ENCODE measurements at regions not wholly inside any gene's neighbourhood (a gene's known extent, or its start where the extent isn't known, plus 50 kb on each side); places are given as distances from the start of the nearest gene placed in this dataset.

GRCh38 chr5:153151558-153151957 lies 338.9 kb upstream of the GRIA1 start:
- H3K9me3 ChIP-seq (ENCODE audit: control insufficient read depth, low read length) = no peaks in the 10 kb centered on the region
- no peaks in the 10 kb centered on the region for H3K4me1 ChIP-seq (ENCODE audit: control insufficient read depth, insufficient read depth, low read length, poor library complexity, severe bottlenecking)
- no peak overlapping the region for H3K27ac ChIP-seq (ENCODE audit: low read depth, low read length, severe bottlenecking)
- no peaks in the 10 kb centered on the region for H3K36me3 ChIP-seq (ENCODE audit: control insufficient read depth, insufficient read depth, low read length)
- no peak overlapping the region for H3K4me3 ChIP-seq (ENCODE audit: extremely low read depth, insufficient read depth, low read length, poor library complexity, severe bottlenecking)

DNA sequence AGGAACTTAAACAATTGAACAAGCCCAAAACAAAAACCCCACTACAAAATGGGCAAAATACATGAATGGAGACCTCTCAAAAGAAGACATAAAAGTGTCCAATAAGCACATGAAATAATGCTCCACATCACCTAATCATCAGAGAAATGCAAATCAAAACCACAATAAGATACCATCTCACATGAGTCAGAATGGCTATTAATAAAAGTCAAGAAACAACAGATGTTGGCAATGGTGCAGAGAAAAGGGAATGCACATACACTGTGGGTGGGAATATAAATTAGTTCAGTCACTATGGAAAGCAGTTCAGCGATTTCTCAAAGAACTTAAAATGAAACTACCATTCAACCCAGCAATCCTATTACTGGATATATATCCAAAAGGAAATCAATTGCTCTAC lies 337.4 kb upstream of the GRIA1 start:
- H3K27ac ChIP-seq (ENCODE audit: low read depth, low read length, severe bottlenecking) = no peak overlapping the region
- WGBS, 2 experiments (ENCODE audit: insufficient coverage in 2 of 2) = no CpG with 5 or more reads among the region's 1 CpG
- peaks cover 8% of the 10 kb centered on the region for H3K4me1 ChIP-seq (ENCODE audit: control insufficient read depth, insufficient read depth, low read length, poor library complexity, severe bottlenecking)
- H3K36me3 ChIP-seq (ENCODE audit: control insufficient read depth, insufficient read depth, low read length) = no peaks in the 10 kb centered on the region
- H3K4me3 ChIP-seq (ENCODE audit: extremely low read depth, insufficient read depth, low read length, poor library complexity, severe bottlenecking) = no peak overlapping the region
- no peaks in the 10 kb centered on the region for H3K9me3 ChIP-seq (ENCODE audit: control insufficient read depth, low read length)

- no peaks in the 10 kb centered on the region for H3K9me3 ChIP-seq (ENCODE audit: control insufficient read depth, low read length)
- WGBS, 2 experiments (ENCODE audit: insufficient coverage in 2 of 2) = 69 to 80% methylated on average over 1 of the region's 1 CpG
- H3K4me1 ChIP-seq (ENCODE audit: control insufficient read depth, insufficient read depth, low read length, poor library complexity, severe bottlenecking) = peaks cover 27% of the 10 kb centered on the region
- H3K36me3 ChIP-seq (ENCODE audit: control insufficient read depth, insufficient read depth, low read length) = no peaks in the 10 kb centered on the region
- no peak overlapping the region for H3K27ac ChIP-seq (ENCODE audit: low read depth, low read length, severe bottlenecking)
- H3K4me3 ChIP-seq (ENCODE audit: extremely low read depth, insufficient read depth, low read length, poor library complexity, severe bottlenecking) = no peak overlapping the region
These were observed 333.3 kb upstream of the GRIA1 start for GRCh38 chr5:153157156-153157555.

DNA sequence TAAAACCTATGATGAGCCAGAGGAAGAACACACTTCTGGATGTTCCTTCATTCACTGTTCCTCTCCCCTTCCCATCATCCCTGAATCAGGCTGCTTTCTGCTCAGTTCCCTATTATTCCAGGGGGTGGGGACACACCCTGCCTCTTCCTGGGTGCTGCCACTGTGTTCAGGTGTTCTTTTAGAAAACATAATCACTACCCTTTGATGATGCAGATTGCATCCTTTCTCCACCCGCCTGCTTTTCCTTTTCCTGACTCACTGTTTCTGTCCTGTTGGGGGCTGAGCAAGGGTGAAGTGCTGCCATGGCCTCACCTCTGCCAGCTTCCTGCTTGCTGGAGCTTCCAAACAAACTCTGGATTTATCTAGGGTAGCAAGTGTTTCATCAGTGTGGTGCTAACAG lies 331.9 kb upstream of the GRIA1 start:
- no peak overlapping the region for H3K4me3 ChIP-seq (ENCODE audit: extremely low read depth, insufficient read depth, low read length, poor library complexity, severe bottlenecking)
- H3K9me3 ChIP-seq (ENCODE audit: control insufficient read depth, low read length) = no peaks in the 10 kb centered on the region
- no peaks in the 10 kb centered on the region for H3K36me3 ChIP-seq (ENCODE audit: control insufficient read depth, insufficient read depth, low read length)
- 40 to 80% methylated on average over 1 of the region's 1 CpG for WGBS, 2 experiments (ENCODE audit: insufficient coverage in 2 of 2)
- peaks cover 27% of the 10 kb centered on the region for H3K4me1 ChIP-seq (ENCODE audit: control insufficient read depth, insufficient read depth, low read length, poor library complexity, severe bottlenecking)
- no peak overlapping the region for H3K27ac ChIP-seq (ENCODE audit: low read depth, low read length, severe bottlenecking)

GRCh38 chr5:153159616-153160015 lies 330.9 kb upstream of the GRIA1 start:
- no peak overlapping the region for H3K27ac ChIP-seq (ENCODE audit: low read depth, low read length, severe bottlenecking)
- H3K36me3 ChIP-seq (ENCODE audit: control insufficient read depth, insufficient read depth, low read length) = no peaks in the 10 kb centered on the region
- H3K4me1 ChIP-seq (ENCODE audit: control insufficient read depth, insufficient read depth, low read length, poor library complexity, severe bottlenecking) = peaks cover 27% of the 10 kb centered on the region
- H3K4me3 ChIP-seq (ENCODE audit: extremely low read depth, insufficient read depth, low read length, poor library complexity, severe bottlenecking) = no peak overlapping the region
- 52 to 67% methylated on average over 3 of the region's 3 CpGs for WGBS, 2 experiments (ENCODE audit: insufficient coverage in 2 of 2)
- H3K9me3 ChIP-seq (ENCODE audit: control insufficient read depth, low read length) = no peaks in the 10 kb centered on the region

DNA sequence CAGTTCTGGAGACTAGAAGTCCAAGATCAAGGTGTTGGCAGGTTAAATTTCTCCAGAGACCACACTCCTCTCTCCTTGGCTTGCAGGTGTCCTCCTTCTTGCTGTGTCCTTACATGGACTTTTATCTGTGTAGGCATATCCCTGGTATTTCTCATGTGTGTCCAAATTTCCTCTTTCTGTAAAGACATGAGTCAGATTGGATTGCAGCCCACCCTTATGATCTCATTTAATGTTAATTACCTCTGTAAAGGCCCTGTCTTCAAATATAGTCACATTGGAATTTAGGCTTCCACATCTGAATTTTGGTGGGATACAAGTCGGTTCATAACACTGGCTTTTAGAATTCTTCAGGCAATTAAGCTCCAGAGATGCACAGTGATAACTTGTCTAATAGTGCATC lies 322.2 kb upstream of the GRIA1 start:
- no peaks in the 10 kb centered on the region for H3K4me1 ChIP-seq (ENCODE audit: control insufficient read depth, insufficient read depth, low read length, poor library complexity, severe bottlenecking)
- no peaks in the 10 kb centered on the region for H3K9me3 ChIP-seq (ENCODE audit: control insufficient read depth, low read length)
- no peaks in the 10 kb centered on the region for H3K36me3 ChIP-seq (ENCODE audit: control insufficient read depth, insufficient read depth, low read length)
- H3K4me3 ChIP-seq (ENCODE audit: extremely low read depth, insufficient read depth, low read length, poor library complexity, severe bottlenecking) = no peak overlapping the region
- no peak overlapping the region for H3K27ac ChIP-seq (ENCODE audit: low read depth, low read length, severe bottlenecking)
- 92 to 100% methylated on average over 1 of the region's 1 CpG for WGBS, 2 experiments (ENCODE audit: insufficient coverage in 2 of 2)

DNA sequence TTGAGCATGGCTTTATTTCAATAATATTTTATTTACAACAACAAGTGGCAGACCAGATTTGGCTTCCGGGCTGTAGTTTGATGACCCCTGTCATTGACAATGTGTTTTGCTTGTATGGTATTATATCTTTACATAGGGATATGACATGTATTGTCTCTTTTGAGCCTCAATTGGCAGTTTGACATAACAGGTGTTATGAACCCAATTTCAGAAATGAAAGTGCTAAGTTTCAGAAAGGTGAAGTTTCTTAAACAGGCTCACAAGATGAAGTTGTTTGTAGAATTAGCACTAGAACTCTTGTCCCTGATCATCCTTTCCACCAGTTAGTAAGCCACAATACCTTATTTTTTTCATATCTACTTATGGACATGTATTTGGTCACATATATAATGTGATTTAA lies 303.0 kb upstream of the GRIA1 start:
- Histone ChIP-seq H3K4me1 (ENCODE audit: control insufficient read depth, insufficient read depth, low read length, poor library complexity, severe bottlenecking) (no peaks in the 10 kb centered on the region), H3K4me3 (ENCODE audit: extremely low read depth, insufficient read depth, low read length, poor library complexity, severe bottlenecking) (no peak overlapping the region), H3K9me3 (ENCODE audit: control insufficient read depth, low read length) (no peaks in the 10 kb centered on the region), H3K27ac (ENCODE audit: low read depth, low read length, severe bottlenecking) (no peak overlapping the region), H3K36me3 (ENCODE audit: control insufficient read depth, insufficient read depth, low read length) (no peaks in the 10 kb centered on the region)
- 100% methylated on average over 1 of the region's 1 CpG; no CpG with 5 or more reads in 1 of the 2 experiments for WGBS, 2 experiments (ENCODE audit: insufficient coverage in 2 of 2)

- H3K9me3 ChIP-seq (ENCODE audit: control insufficient read depth, low read length) = no peaks in the 10 kb centered on the region
- no peak overlapping the region for H3K27ac ChIP-seq (ENCODE audit: low read depth, low read length, severe bottlenecking)
- no peaks in the 10 kb centered on the region for H3K4me1 ChIP-seq (ENCODE audit: control insufficient read depth, insufficient read depth, low read length, poor library complexity, severe bottlenecking)
- no peaks in the 10 kb centered on the region for H3K36me3 ChIP-seq (ENCODE audit: control insufficient read depth, insufficient read depth, low read length)
- no peak overlapping the region for H3K4me3 ChIP-seq (ENCODE audit: extremely low read depth, insufficient read depth, low read length, poor library complexity, severe bottlenecking)
- WGBS, 2 experiments (ENCODE audit: insufficient coverage in 2 of 2) = 90 to 100% methylated on average over 2 of the region's 3 CpGs
These were observed 284.1 kb upstream of the GRIA1 start for GRCh38 chr5:153206361-153206760.

- no peaks in the 10 kb centered on the region for H3K9me3 ChIP-seq (ENCODE audit: control insufficient read depth, low read length)
- H3K4me3 ChIP-seq (ENCODE audit: extremely low read depth, insufficient read depth, low read length, poor library complexity, severe bottlenecking) = no peak overlapping the region
- no peaks in the 10 kb centered on the region for H3K4me1 ChIP-seq (ENCODE audit: control insufficient read depth, insufficient read depth, low read length, poor library complexity, severe bottlenecking)
- no peak overlapping the region for H3K27ac ChIP-seq (ENCODE audit: low read depth, low read length, severe bottlenecking)
- H3K36me3 ChIP-seq (ENCODE audit: control insufficient read depth, insufficient read depth, low read length) = no peaks in the 10 kb centered on the region
- 100% methylated on average over 2 of the region's 3 CpGs; no CpG with 5 or more reads in 1 of the 2 experiments for WGBS, 2 experiments (ENCODE audit: insufficient coverage in 2 of 2)
These were observed 281.5 kb upstream of the GRIA1 start for GRCh38 chr5:153209016-153209415.

- WGBS, 2 experiments (ENCODE audit: insufficient coverage in 2 of 2) = 80 to 84% methylated on average over 1 to 2 of the region's 2 CpGs
- Histone ChIP-seq H3K4me1 (ENCODE audit: control insufficient read depth, insufficient read depth, low read length, poor library complexity, severe bottlenecking) (no peaks in the 10 kb centered on the region), H3K4me3 (ENCODE audit: extremely low read depth, insufficient read depth, low read length, poor library complexity, severe bottlenecking) (no peak overlapping the region)
These were observed 280.8 kb upstream of the GRIA1 start for GRCh38 chr5:153209687-153210086.

DNA sequence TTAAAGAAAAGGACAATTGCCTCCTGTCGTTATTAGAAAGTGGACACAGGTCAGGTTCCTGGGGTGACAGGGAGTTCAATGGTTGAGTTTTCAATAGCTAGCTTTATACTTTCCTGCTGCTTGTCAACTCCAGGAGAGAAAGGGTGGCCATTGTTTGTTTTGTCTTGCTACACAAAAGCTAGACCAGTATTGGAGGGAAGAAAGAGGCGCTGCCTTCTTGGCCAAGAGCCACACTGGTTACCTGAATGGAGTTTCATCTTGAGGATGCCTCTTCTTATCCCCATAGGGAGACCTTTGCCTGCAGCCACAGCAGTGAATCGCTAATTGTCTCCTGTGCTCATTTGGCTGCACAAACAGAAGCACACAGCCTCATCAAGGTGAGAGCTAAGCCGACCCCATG lies 279.4 kb upstream of the GRIA1 start:
- Histone ChIP-seq H3K4me1 (ENCODE audit: control insufficient read depth, insufficient read depth, low read length, poor library complexity, severe bottlenecking) (no peaks in the 10 kb centered on the region), H3K4me3 (ENCODE audit: extremely low read depth, insufficient read depth, low read length, poor library complexity, severe bottlenecking) (no peak overlapping the region), H3K36me3 (ENCODE audit: control insufficient read depth, insufficient read depth, low read length) (no peaks in the 10 kb centered on the region), H3K27ac (ENCODE audit: low read depth, low read length, severe bottlenecking) (no peak overlapping the region), H3K9me3 (ENCODE audit: control insufficient read depth, low read length) (no peaks in the 10 kb centered on the region)
- 50 to 53% methylated on average over 1 to 3 of the region's 4 CpGs for WGBS, 2 experiments (ENCODE audit: insufficient coverage in 2 of 2)

More at GRCh38 chr5:153209687-153210086, 280.8 kb upstream of the GRIA1 start:
- no peaks in the 10 kb centered on the region for H3K36me3 ChIP-seq (ENCODE audit: control insufficient read depth, insufficient read depth, low read length)
- H3K27ac ChIP-seq (ENCODE audit: low read depth, low read length, severe bottlenecking) = no peak overlapping the region
- H3K9me3 ChIP-seq (ENCODE audit: control insufficient read depth, low read length) = no peaks in the 10 kb centered on the region

- H3K9me3 ChIP-seq (ENCODE audit: control insufficient read depth, low read length) = no peaks in the 10 kb centered on the region
- H3K4me3 ChIP-seq (ENCODE audit: extremely low read depth, insufficient read depth, low read length, poor library complexity, severe bottlenecking) = no peak overlapping the region
- H3K27ac ChIP-seq (ENCODE audit: low read depth, low read length, severe bottlenecking) = no peak overlapping the region
- no peaks in the 10 kb centered on the region for H3K4me1 ChIP-seq (ENCODE audit: control insufficient read depth, insufficient read depth, low read length, poor library complexity, severe bottlenecking)
- 80 to 100% methylated on average over 1 to 2 of the region's 3 CpGs for WGBS, 2 experiments (ENCODE audit: insufficient coverage in 2 of 2)
- no peaks in the 10 kb centered on the region for H3K36me3 ChIP-seq (ENCODE audit: control insufficient read depth, insufficient read depth, low read length)
These were observed 278.0 kb upstream of the GRIA1 start for GRCh38 chr5:153212471-153212870.
